Peyer's patch (tissue), 4 donors: ENCODE measurements at regions not wholly inside any gene's neighbourhood (a gene's known extent, or its start where the extent isn't known, plus 50 kb on each side); places are given as distances from the start of the nearest gene placed in this dataset.

Experiments
- POLR2A ChIP-seq, 2 donors: fragments of 450-650 bp; IDR thresholded peaks; one replicate each; pipeline ENCODE4 v1.5.1; 2017; ENCODE audit warnings: antibody characterized with exemption in 2 of 2, mild to moderate bottlenecking in 2 of 2, moderate library complexity in 2 of 2
- TF ChIP-seq, protein P1 (sequence below), 6 experiments: fragments of 450-650 bp in 4 of 6; fragments of 200-600 bp in 2 of 6; sonication (generic) in 1 of 6; IDR thresholded peaks; one replicate each; pipeline ENCODE4 v1.5.1; 2017 to 2019; ENCODE audit warnings: antibody characterized with exemption in 6 of 6, mild to moderate bottlenecking in 3 of 6, moderate library complexity in 1 of 6

- TF ChIP-seq, protein P1, sequence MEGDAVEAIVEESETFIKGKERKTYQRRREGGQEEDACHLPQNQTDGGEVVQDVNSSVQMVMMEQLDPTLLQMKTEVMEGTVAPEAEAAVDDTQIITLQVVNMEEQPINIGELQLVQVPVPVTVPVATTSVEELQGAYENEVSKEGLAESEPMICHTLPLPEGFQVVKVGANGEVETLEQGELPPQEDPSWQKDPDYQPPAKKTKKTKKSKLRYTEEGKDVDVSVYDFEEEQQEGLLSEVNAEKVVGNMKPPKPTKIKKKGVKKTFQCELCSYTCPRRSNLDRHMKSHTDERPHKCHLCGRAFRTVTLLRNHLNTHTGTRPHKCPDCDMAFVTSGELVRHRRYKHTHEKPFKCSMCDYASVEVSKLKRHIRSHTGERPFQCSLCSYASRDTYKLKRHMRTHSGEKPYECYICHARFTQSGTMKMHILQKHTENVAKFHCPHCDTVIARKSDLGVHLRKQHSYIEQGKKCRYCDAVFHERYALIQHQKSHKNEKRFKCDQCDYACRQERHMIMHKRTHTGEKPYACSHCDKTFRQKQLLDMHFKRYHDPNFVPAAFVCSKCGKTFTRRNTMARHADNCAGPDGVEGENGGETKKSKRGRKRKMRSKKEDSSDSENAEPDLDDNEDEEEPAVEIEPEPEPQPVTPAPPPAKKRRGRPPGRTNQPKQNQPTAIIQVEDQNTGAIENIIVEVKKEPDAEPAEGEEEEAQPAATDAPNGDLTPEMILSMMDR (IDR thresholded peaks at IDR 0.05) = no peak
- no peak for TF ChIP-seq POLR2A (IDR thresholded peaks at IDR 0.05)
Observed at GRCh38 chr5:58145397-58145934, 314.4 kb downstream of the PLK2 start.
